Heart right ventricle (tissue), 16 donors: ENCODE measurements at regions not wholly inside any gene's neighbourhood (a gene's known extent, or its start where the extent isn't known, plus 50 kb on each side); places are given as distances from the start of the nearest gene placed in this dataset.

Experiments used
- ATAC-seq, 8 donors: fragments of 200-7000 bp; cut with Tn5 transposase; one replicate each; pipeline ENCODE4 v1.9.1; 2020; ENCODE audit warnings: mild to moderate bottlenecking in 8 of 8, moderate library complexity in 8 of 8, moderate number of reproducible peaks in 1 of 8
- DNase-seq, 2 donors: peaks; one replicate each; pipeline ENCODE4 v3.0.0-alpha.2; 2020
- H3K27ac ChIP-seq, 10 donors: fragments of 200-600 bp; sonication (generic) in 2 of 10; one replicate each; pipeline versions ENCODE4 v1.5.0 to v1.8.0; 2020 to 2022; ENCODE audit warnings: mild to moderate bottlenecking in 3 of 10
- H3K27me3 ChIP-seq, 7 donors: fragments of 200-600 bp; one replicate each; pipeline ENCODE4 v1.8.0; 2021 to 2022; ENCODE audit warnings: mild to moderate bottlenecking in 2 of 7
- H3K36me3 ChIP-seq, 9 donors: fragments of 200-600 bp; sonication (generic) in 1 of 9; one replicate each; pipeline versions ENCODE4 v1.5.0 to v1.8.0; 2020 to 2022; ENCODE audit warnings: mild to moderate bottlenecking in 2 of 9
- H3K4me1 ChIP-seq, 9 donors: fragments of 200-600 bp; sonication (generic) in 1 of 9; one replicate each; pipeline versions ENCODE4 v1.5.0 to v1.8.0; 2020 to 2022; ENCODE audit warnings: mild to moderate bottlenecking in 4 of 9
- H3K4me3 ChIP-seq, 10 donors: fragments of 200-600 bp; sonication (generic) in 2 of 10; one replicate each; pipeline versions ENCODE4 v1.5.0 to v1.8.0; 2020 to 2022; ENCODE audit warnings: mild to moderate bottlenecking in 7 of 10, moderate library complexity in 2 of 10
- H3K9me3 ChIP-seq, 11 donors: fragments of 200-600 bp in 10 of 11; sonication (generic) in 2 of 11; one replicate each; pipeline versions ENCODE4 v1.5.0 to v1.8.0; 2013 to 2022; ENCODE audit warnings: mild to moderate bottlenecking in 2 of 11, control low read depth in 1 of 11, moderate library complexity in 1 of 11
- WGBS, 2 donors: extraction: QIAGEN DNeasy Blood & Tissue Kit; methylation state at CpG; one replicate each; pipeline ENCODE4 v1.1.7; 2013; ENCODE audit warnings: inconsistent platforms in 1 of 2; 5-methylcytosine and 5-hydroxymethylcytosine counted together
- intact Hi-C, 10 donors: fragments of 100-400 bp; cut with DNase I; formaldehyde crosslinking; loops; one replicate each; pipeline versions ENCODE4 v1.11.1 to v1.14.2; 2022
- TF ChIP-seq, protein P1 (sequence below), 9 donors: fragments of 200-600 bp; sonication (generic) in 2 of 9; IDR thresholded peaks; one replicate each; pipeline versions ENCODE4 v1.5.0 to v1.8.0; 2021 to 2022; ENCODE audit warnings: antibody characterized with exemption in 9 of 9, mild to moderate bottlenecking in 5 of 9, moderate library complexity in 1 of 9
- donor health status: Arrhythmogenic right ventricular cardiomyopathy.
- donor health status: ischemic (EF 13 %, LVEDD 7.1; RV severe dilation, severe dysfunction).
- donor health status: healthy with polysubstance abuse.
- donor health status: DM: no; HTN: yes; CAD: no.
- donor health status: DM: no; HTN: no; CAD: no.
- donor health status: ischemic (EF 25% LVEDD 6.9; RV normal size, moderate dysfunction).
- donor health status: ischemic (EF 25% LVEDD 5.7; RV mildly dilated, moderate dysfunction).
- donor health status: healthy.
- donor health status: DM: yes; HTN: yes; CAD: no.
- donor health status: Ischemic cardiomyopathy.
- donor health status: ischemic (EF 35%, LVEDD 5.7; RV mildly dilated, moderate dysfunction).
- donor health status: nonischemic (EF 11% LVEDD 7.7; RV severe dilation, severe dysfunction).
- donor health status: DM: yes; HTN: yes; CAD: no.
- donor health status: PGD.
- donor health status: ischemic (EF 29% LVEDD 5.4; RV normal size, mild dysfunction).
- donor health status: nonischemic (EF 23%, LVEDD 6.1; RV moderate dilation, normal function).

DNA sequence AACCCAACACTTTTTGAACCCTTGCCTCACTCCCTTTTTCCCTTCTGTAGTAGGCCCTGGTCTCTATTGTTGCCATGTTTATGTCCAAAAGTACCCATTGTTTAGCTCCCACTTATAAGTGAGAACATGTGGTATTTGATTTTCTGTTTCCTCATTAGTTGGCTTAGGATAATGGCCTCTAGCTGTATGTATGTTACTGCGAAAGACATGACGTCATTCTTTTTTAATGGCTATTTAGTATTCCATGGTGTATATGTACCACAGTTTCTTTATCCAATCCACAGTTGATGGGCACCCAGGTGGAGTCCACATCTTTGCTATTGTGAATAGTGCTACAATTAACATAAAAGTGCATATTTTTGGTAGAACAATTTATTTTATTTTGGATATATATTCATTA, 90.3 kb upstream of the PTPRD start:
- no peaks in the 10 kb centered on the region for H3K27me3 ChIP-seq
- no peaks in the 10 kb centered on the region for H3K36me3 ChIP-seq
- WGBS, 2 donors: 91 to 94% methylated on average over 2 of the region's 2 CpGs
- H3K9me3 ChIP-seq: peaks cover 0 to 10% (median 0%) of the 10 kb centered on the region in 11 donors
- TF ChIP-seq, protein P1, sequence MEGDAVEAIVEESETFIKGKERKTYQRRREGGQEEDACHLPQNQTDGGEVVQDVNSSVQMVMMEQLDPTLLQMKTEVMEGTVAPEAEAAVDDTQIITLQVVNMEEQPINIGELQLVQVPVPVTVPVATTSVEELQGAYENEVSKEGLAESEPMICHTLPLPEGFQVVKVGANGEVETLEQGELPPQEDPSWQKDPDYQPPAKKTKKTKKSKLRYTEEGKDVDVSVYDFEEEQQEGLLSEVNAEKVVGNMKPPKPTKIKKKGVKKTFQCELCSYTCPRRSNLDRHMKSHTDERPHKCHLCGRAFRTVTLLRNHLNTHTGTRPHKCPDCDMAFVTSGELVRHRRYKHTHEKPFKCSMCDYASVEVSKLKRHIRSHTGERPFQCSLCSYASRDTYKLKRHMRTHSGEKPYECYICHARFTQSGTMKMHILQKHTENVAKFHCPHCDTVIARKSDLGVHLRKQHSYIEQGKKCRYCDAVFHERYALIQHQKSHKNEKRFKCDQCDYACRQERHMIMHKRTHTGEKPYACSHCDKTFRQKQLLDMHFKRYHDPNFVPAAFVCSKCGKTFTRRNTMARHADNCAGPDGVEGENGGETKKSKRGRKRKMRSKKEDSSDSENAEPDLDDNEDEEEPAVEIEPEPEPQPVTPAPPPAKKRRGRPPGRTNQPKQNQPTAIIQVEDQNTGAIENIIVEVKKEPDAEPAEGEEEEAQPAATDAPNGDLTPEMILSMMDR (IDR thresholded peaks at IDR 0.05): no peak
- H3K4me1 ChIP-seq: no peaks in the 10 kb centered on the region
- intact Hi-C loops: no loop called here
- no peak overlapping the region for H3K27ac ChIP-seq
- no peak for ATAC-seq
- H3K4me3 ChIP-seq: no peak overlapping the region
- DNase-seq: no peak

DNA sequence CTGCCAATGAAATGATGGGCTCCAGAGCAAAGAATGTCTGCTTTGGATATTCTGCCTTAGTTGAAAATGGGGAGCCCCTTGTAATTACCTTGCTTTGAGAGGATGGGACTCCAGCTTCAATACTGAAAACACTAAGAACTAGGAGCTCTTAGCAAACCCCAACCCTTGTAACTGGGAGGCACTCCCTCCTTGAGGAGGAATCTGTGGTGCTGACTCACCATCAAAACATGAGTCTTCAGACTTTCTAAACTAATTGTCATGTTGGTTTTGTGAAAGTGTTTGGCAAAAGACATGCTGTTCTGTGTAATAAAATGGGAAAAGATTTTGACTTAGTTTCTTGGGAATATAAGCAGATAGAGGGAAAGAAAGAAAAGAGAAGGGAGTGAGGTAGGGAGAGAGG, 91.9 kb upstream of the PTPRD start:
- DNase-seq: no peak
- H3K27ac ChIP-seq: no peak overlapping the region
- no peak overlapping the region for H3K4me3 ChIP-seq
- no peaks in the 10 kb centered on the region for H3K36me3 ChIP-seq
- peaks cover 0 to 10% (median 0%) of the 10 kb centered on the region in 11 donors for H3K9me3 ChIP-seq
- ATAC-seq: no peak
- H3K4me1 ChIP-seq: no peaks in the 10 kb centered on the region
- intact Hi-C loops: no loop called here
- H3K27me3 ChIP-seq: no peaks in the 10 kb centered on the region
- TF ChIP-seq, protein P1 (IDR thresholded peaks at IDR 0.05): no peak

DNA sequence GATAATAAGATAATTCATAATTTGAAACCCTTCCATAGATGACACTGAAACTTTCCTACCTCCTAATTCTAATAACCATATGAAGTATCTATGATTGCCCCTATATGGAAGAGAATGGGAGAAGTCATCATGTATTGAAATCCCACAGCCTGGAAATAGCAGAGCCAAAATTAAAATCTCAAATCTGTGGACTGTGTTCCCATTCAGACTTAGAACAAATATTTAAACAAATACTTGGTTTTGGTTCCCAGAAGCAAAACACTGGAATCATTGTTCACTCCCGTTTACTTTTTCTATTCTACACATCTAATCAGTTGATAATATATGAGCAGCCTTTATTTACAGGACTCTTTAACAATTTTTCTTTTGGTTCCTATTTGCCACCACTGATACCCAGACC, 92.6 kb upstream of the PTPRD start:
- TF ChIP-seq, protein P1 (IDR thresholded peaks at IDR 0.05): no peak
- intact Hi-C loops: no loop called here
- peaks cover 0 to 10% (median 0%) of the 10 kb centered on the region in 11 donors for H3K9me3 ChIP-seq
- no peak for ATAC-seq
- H3K27ac ChIP-seq: no peak overlapping the region
- no peaks in the 10 kb centered on the region for H3K27me3 ChIP-seq
- no peaks in the 10 kb centered on the region for H3K4me1 ChIP-seq
- DNase-seq: no peak
- no peaks in the 10 kb centered on the region for H3K36me3 ChIP-seq
- H3K4me3 ChIP-seq: no peak overlapping the region
- WGBS, 2 donors: 52 to 76% methylated on average over 1 of the region's 1 CpG

DNA sequence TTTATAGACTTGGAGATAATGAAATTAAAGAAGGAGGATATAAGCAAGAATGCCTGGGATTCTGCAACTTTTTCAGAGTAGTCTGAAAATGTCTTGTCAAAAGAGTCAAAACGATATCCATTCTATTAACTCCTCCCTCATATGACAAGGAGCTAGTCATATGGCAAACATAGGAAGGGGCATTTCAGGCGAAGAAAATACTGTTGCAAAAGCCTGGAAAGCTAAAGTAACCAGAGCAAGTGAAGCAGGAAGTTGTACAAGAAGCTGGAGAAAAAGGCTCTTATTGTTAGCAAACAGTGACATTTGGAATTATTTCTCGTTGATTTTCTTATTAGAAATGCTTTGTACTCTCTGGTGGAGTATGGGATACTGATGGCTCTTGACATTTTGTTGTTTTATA, 94.0 kb upstream of the PTPRD start:
- Histone ChIP-seq H3K4me3 (no peak overlapping the region), H3K36me3 (no peaks in the 10 kb centered on the region), H3K27me3 (no peaks in the 10 kb centered on the region), H3K9me3 (peaks cover 0 to 10% (median 0%) of the 10 kb centered on the region in 11 donors), H3K4me1 (no peaks in the 10 kb centered on the region), H3K27ac (no peak overlapping the region)
- 65 to 68% methylated on average over 3 of the region's 3 CpGs for WGBS, 2 donors
- TF ChIP-seq, protein P1 (IDR thresholded peaks at IDR 0.05): no peak
- ATAC-seq (no peak), DNase-seq (no peak)
- intact Hi-C loops: no loop called here

DNA sequence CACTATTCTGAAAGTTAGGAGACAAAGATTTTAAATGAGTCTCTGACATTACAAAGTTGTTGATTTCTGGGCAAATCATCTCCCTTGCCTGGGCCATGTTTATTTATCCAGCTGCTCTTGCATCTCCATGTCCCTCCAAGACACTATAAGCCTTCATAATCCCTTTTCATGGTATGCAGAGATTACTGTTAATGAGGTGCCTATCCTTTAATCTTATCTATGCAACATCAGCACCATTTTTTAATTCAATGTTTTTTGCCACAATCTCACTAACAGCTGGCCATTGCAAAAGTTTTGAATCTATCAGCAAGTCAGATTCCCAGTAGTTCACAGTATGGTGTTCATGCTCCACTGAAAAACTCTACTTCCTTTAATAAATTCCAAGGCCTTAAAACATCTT, 108.5 kb upstream of the PTPRD start:
- no peak overlapping the region for H3K27ac ChIP-seq
- ATAC-seq (no peak), DNase-seq (no peak)
- no peaks in the 10 kb centered on the region for H3K4me1 ChIP-seq
- no peaks in the 10 kb centered on the region for H3K36me3 ChIP-seq
- H3K4me3 ChIP-seq: no peak overlapping the region
- intact Hi-C loops: no loop called here
- TF ChIP-seq, protein P1 (IDR thresholded peaks at IDR 0.05): no peak
- peaks cover 0 to 13% (median 0%) of the 10 kb centered on the region in 11 donors for H3K9me3 ChIP-seq
- no peaks in the 10 kb centered on the region for H3K27me3 ChIP-seq
